NCI-H526 (cell line): ENCODE measurements at regions not wholly inside any gene's neighbourhood (a gene's known extent, or its start where the extent isn't known, plus 50 kb on each side); places are given as distances from the start of the nearest gene placed in this dataset.

Experiments used
- DNase-seq, 2 experiments: peaks; one replicate each; lab custom pipeline; 2025; lab: John Stamatoyannopoulos, UW

DNA sequence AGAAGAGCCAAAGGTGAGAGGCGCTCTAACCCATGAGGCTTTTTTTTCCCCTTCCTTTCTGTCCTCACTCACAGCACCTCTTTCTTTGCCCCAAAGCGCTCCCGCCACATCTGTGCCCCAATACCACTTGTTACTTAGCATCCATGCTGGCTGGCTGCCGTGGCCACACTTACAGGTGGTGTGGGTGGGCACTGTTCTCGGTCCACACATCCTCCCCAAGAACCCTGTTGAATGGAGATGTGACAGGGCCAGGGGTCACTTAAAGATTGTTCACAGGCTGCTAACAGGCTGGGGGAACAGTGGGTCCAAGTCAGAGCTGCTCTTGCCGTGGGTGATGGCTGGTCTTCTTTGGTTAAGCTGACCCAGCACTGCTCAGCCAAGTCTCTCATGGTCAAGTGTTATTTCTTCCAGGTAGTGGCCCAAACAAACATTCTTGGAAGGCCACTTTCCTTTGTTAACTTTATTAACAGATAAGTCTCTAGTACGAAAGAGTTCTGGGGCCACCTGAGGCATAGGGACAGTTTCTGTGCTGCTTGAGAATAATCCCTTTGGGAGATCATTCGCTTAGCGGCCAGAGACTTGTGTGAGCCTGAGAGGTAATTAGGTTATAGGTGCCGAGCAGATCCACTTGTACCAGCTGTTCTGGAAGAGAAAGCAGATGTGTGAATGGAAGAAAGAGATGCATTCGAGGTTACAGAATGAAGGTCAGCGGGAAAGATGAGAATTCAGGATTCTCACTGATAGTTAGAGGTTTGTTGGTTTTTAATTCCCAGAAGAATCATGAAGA is 62.6 kb upstream of the IRF2BP2 start:
- no peak for DNase-seq

GRCh38 chr1:234670967-234671626 is 61.1 kb upstream of the IRF2BP2 start:
- no peak for DNase-seq

DNA sequence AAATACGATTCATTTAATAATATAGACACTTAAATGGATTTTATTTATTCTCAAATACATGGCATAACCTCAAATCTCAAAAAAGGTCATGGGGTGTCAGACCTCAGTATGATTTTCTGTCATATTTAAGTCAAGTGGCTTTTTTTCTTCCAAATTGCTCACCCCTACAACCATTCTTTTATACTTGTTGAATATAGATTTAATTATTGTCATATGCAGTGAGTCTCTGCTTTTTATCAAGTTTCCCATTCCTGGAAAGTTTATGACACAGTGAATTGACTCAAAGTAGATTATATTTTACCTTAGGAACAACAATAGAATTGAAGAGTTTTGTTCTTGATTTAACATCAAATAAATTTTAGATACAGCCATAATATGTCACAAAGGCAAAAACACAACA is 59.5 kb upstream of the IRF2BP2 start:
- DNase-seq, result no peak

GRCh38 chr1:234668577-234668955 is 58.6 kb upstream of the IRF2BP2 start:
- no peak for DNase-seq

- no peak for DNase-seq
Observed at GRCh38 chr1:234667600-234668576, 57.9 kb upstream of the IRF2BP2 start.

DNA sequence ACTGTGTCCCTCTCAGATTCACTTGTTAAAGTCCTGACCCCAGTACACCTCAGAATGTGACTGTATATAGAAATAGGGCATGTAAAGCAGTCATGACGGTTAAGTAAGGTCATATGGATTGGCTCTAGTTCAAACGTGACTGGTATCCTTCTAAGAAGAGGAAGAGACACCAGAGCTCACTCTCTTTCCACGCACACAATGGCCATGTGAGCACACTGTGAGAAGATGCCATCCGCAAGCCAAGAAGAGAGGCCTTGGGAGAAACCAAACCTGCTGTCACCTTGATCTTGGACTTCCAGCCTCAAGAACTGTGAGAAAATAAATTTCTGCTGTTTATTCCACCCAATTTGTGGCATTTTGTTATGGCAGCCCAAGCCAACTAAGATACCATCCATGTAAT is 56.8 kb upstream of the IRF2BP2 start:
- DNase-seq, result no peak

DNA sequence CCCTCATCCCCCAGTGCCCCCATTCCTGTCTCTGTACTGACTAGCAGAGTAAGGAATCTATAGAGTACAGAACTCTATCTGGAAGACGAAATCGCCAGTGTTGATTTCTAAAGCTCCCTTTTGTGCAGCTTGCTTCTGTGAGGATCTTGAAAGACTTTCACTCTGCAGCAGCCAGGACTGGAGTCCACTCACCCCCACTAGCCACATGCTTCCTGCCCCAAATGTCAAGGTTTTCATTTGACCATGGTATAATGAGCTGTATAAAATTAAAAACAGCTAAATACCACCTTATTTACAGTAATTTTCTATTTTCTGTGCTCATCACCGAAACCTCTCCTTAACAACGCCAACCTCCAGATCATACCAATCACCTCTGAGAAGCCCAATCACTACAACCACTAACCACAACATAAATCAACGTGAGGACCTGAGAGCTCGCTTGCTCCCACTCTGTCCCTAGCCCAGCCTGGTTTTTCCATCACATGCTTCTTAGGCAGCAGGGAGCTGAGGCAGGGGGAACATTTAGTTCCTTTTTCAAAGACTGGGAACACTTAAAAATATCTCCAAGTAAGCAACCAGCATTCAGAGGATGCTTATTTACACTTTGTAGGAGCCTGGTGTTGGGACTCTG is 56.1 kb upstream of the IRF2BP2 start:
- no peak for DNase-seq

DNA sequence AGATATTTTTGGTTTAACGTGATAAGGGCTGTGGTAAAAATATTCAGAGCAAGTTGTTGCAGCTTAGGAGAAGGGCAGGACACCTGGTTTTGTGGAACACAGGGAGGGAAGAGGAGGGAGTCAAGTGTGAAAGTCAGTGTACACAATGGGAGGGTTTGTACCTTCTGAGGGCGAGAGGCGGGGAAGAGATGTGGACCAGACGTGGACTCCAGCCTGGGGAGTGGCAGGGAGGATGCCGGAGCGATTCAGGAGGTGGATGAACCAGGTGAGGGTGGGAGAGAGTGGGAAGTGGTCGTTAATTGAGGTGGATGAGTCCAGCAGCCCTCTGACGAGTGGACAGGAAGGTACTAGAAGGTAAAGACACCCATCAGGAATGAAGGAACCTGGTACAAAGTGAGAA is 52.2 kb upstream of the IRF2BP2 start:
- no peak for DNase-seq

- no peak for DNase-seq
Observed at GRCh38 chr1:234661317-234661928, 51.4 kb upstream of the IRF2BP2 start.

- DNase-seq, result no peak
Observed at GRCh38 chr1:234660536-234661316, 50.7 kb upstream of the IRF2BP2 start.
